ENCODE measurements at regions not wholly inside any gene's neighbourhood (a gene's known extent, or its start where the extent isn't known, plus 50 kb on each side); places are given as distances from the start of the nearest gene placed in this dataset.

GRCh38 chr2:8400196-8400595, 281.7 kb upstream of the ID2 start:
- peaks cover 3% of the 10 kb centered on the region for H3K9me3 Mint-ChIP-seq (ENCODE audit: unreplicated experiment)

GRCh38 chr2:8402222-8402621, 279.6 kb upstream of the ID2 start:
- Mint-ChIP-seq H3K27ac (ENCODE audit: unreplicated experiment) (no peak overlapping the region), H3K27me3 (ENCODE audit: unreplicated experiment) (peaks cover 2% of the 10 kb centered on the region), H3K36me3 (ENCODE audit: unreplicated experiment) (peaks cover 9% of the 10 kb centered on the region), H3K9me3 (ENCODE audit: unreplicated experiment) (peaks cover 2% of the 10 kb centered on the region), H3K4me1 (ENCODE audit: low read depth, unreplicated experiment) (no peaks in the 10 kb centered on the region), H3K4me3 (ENCODE audit: unreplicated experiment) (no peak overlapping the region)
- no peak for DNase-seq
- no peak for TF ChIP-seq CTCF (IDR thresholded peaks at IDR 0.05; ENCODE audit: partially characterized antibody, unreplicated experiment)

More at GRCh38 chr2:8400196-8400595, 281.7 kb upstream of the ID2 start:
- Mint-ChIP-seq H3K4me1 (ENCODE audit: low read depth, unreplicated experiment) (no peaks in the 10 kb centered on the region), H3K27ac (ENCODE audit: unreplicated experiment) (no peak overlapping the region), H3K4me3 (ENCODE audit: unreplicated experiment) (no peak overlapping the region), H3K36me3 (ENCODE audit: unreplicated experiment) (peaks cover 9% of the 10 kb centered on the region), H3K27me3 (ENCODE audit: unreplicated experiment) (peaks cover 2% of the 10 kb centered on the region)
- no peak for TF ChIP-seq CTCF (IDR thresholded peaks at IDR 0.05; ENCODE audit: partially characterized antibody, unreplicated experiment)
- no peak for DNase-seq

- H3K27me3 Mint-ChIP-seq (ENCODE audit: unreplicated experiment) = peaks cover 2% of the 10 kb centered on the region
- peaks cover 1% of the 10 kb centered on the region for H3K9me3 Mint-ChIP-seq (ENCODE audit: unreplicated experiment)
- H3K27ac Mint-ChIP-seq (ENCODE audit: unreplicated experiment) = no peak overlapping the region
- no peak overlapping the region for H3K4me3 Mint-ChIP-seq (ENCODE audit: unreplicated experiment)
- H3K36me3 Mint-ChIP-seq (ENCODE audit: unreplicated experiment) = peaks cover 9% of the 10 kb centered on the region
- no peak for TF ChIP-seq CTCF (IDR thresholded peaks at IDR 0.05; ENCODE audit: partially characterized antibody, unreplicated experiment)
- H3K4me1 Mint-ChIP-seq (ENCODE audit: low read depth, unreplicated experiment) = no peaks in the 10 kb centered on the region
- no peak for DNase-seq
Measured at GRCh38 chr2:8403876-8404275, 278.0 kb upstream of the ID2 start.

- no peak for TF ChIP-seq CTCF (IDR thresholded peaks at IDR 0.05; ENCODE audit: partially characterized antibody, unreplicated experiment)
- no peak for DNase-seq
- Mint-ChIP-seq H3K4me1 (ENCODE audit: low read depth, unreplicated experiment) (peaks cover 5% of the 10 kb centered on the region), H3K27ac (ENCODE audit: unreplicated experiment) (no peak overlapping the region), H3K36me3 (ENCODE audit: unreplicated experiment) (peaks cover 9% of the 10 kb centered on the region), H3K4me3 (ENCODE audit: unreplicated experiment) (no peak overlapping the region), H3K9me3 (ENCODE audit: unreplicated experiment) (peaks cover 1% of the 10 kb centered on the region), H3K27me3 (ENCODE audit: unreplicated experiment) (peaks cover 4% of the 10 kb centered on the region)
Measured at GRCh38 chr2:8405334-8405733, 276.5 kb upstream of the ID2 start.

GRCh38 chr2:8406271-8406670, 275.6 kb upstream of the ID2 start:
- peaks cover 2% of the 10 kb centered on the region for H3K27me3 Mint-ChIP-seq (ENCODE audit: unreplicated experiment)
- peaks cover 5% of the 10 kb centered on the region for H3K4me1 Mint-ChIP-seq (ENCODE audit: low read depth, unreplicated experiment)
- no peak overlapping the region for H3K4me3 Mint-ChIP-seq (ENCODE audit: unreplicated experiment)
- peaks cover 9% of the 10 kb centered on the region for H3K36me3 Mint-ChIP-seq (ENCODE audit: unreplicated experiment)
- no peak for DNase-seq
- peaks cover 1% of the 10 kb centered on the region for H3K9me3 Mint-ChIP-seq (ENCODE audit: unreplicated experiment)
- TF ChIP-seq CTCF (IDR thresholded peaks at IDR 0.05; ENCODE audit: partially characterized antibody, unreplicated experiment) = no peak
- no peak overlapping the region for H3K27ac Mint-ChIP-seq (ENCODE audit: unreplicated experiment)
